ENCODE measurements at regions not wholly inside any gene's neighbourhood (a gene's known extent, or its start where the extent isn't known, plus 50 kb on each side); places are given as distances from the start of the nearest gene placed in this dataset.

DNA sequence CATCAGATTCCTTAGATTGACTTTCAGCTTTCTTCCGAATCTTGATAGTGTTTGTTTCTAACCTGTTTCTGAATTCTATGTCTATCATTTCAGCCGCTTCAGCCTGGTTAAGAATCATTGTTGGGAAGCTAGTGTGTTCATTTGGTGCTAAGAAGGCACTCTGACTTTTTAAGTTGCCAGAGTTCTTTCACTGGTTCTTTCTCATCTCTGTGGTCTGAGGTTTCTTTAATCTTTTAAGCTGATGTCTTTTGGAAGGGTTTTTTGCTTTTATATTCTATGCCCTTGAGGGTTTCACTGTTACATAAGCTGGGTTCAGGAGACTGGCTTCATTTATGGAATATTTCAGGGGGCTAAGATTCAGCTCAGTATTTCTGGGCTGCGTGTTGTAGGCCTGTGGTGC lies 104.5 kb upstream of the PRSS58 start:
- no peaks in the 10 kb centered on the region for H3K36me3 ChIP-seq (ENCODE audit: insufficient read depth, low read length)
- H3K9ac ChIP-seq (ENCODE audit: insufficient read length), result no peak overlapping the region
- H3K4me3 ChIP-seq, result no peak overlapping the region
- no peak overlapping the region for H3K27ac ChIP-seq
- TF ChIP-seq EZH2 (IDR thresholded peaks at IDR 0.05) (no peak), FOXP2 (optimal IDR thresholded peaks at IDR 0.05; ENCODE audit: control extremely low read depth, extremely low read length, insufficient read depth) (no peak), POLR2AphosphoS5 (IDR thresholded peaks at IDR 0.05; ENCODE audit: borderline replicate concordance, low read depth, low read length) (no peak)
- no peaks in the 10 kb centered on the region for H3K9me3 ChIP-seq (ENCODE audit: low read depth, low read length)
- no peak for DNase-seq (ENCODE audit: low read depth, low spot score)

DNA sequence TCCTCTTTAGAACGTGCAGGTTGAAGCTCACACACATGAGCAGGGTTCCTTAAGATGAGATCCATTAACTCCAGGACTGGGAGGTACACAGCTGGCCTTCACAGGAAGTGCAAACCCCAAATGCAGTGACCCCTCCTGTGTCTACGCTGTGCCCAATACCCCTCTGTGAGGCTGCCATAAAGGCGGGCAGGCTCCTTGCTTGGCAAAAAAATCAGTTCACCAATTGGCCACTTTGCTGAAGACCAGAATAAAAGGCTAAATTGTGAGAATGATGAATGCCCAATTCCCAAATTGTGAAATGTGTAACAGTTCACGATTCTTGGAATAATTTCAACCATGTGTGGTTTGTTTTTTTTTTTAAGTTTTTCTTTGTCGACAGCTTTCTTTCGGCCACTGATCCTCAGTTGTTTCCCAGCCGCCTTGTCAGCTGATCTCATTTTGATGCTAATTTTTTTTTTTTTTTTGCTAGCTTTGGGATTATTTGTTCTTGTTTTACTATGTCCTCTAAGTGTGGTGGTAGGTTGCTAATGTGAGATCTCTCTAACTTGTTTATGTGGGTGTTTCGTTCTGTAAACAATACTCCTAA lies 101.9 kb upstream of the PRSS58 start:
- no peaks in the 10 kb centered on the region for H3K36me3 ChIP-seq (ENCODE audit: insufficient read depth, low read length)
- no peak overlapping the region for H3K9ac ChIP-seq (ENCODE audit: insufficient read length)
- TF ChIP-seq EZH2 (IDR thresholded peaks at IDR 0.05) (no peak), POLR2AphosphoS5 (IDR thresholded peaks at IDR 0.05; ENCODE audit: borderline replicate concordance, low read depth, low read length) (no peak), FOXP2 (optimal IDR thresholded peaks at IDR 0.05; ENCODE audit: control extremely low read depth, extremely low read length, insufficient read depth) (no peak)
- H3K4me3 ChIP-seq, result no peak overlapping the region
- no peak overlapping the region for H3K27ac ChIP-seq
- H3K9me3 ChIP-seq (ENCODE audit: low read depth, low read length), result no peaks in the 10 kb centered on the region
- DNase-seq (ENCODE audit: low read depth, low spot score), result no peak

DNA sequence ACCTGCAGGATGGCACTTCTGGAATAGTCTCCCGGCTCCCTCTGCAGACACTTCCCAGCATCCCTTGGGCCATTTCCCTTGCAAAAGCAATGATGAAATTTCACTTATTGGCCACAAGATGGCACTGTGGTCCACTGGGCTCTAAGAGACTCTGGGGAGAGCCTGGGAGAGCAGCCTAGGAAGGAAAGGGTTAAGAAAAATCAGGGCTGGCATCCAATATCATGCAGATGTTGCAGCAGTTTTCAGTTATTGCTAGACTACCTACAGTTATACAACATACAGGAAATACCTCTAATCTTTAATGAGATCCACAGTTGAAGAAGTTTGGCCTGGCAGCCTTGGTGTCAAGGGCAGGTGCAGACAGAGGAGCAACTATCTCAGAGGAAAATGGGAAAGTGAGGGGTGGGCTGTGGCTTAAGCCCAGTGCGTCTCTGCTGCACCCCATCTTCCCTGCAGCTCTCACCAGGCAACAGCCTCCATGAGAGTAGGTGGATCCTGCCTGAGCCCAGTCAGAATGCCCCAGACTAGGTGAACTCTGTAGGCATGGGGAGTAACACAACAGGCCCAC lies 100.2 kb upstream of the PRSS58 start:
- Histone ChIP-seq H3K9ac (ENCODE audit: insufficient read length) (peak overlapping the region; percentile 12), H3K4me3 (peak overlapping the region; percentile 55), H3K36me3 (ENCODE audit: insufficient read depth, low read length) (no peaks in the 10 kb centered on the region), H3K9me3 (ENCODE audit: low read depth, low read length) (no peaks in the 10 kb centered on the region), H3K27ac (no peak overlapping the region)
- TF ChIP-seq POLR2AphosphoS5 (IDR thresholded peaks at IDR 0.05; ENCODE audit: borderline replicate concordance, low read depth, low read length) (no peak), FOXP2 (optimal IDR thresholded peaks at IDR 0.05; ENCODE audit: control extremely low read depth, extremely low read length, insufficient read depth) (no peak), EZH2 (IDR thresholded peaks at IDR 0.05) (no peak)
- DNase-seq (ENCODE audit: low read depth, low spot score), result peak; percentile 68

DNA sequence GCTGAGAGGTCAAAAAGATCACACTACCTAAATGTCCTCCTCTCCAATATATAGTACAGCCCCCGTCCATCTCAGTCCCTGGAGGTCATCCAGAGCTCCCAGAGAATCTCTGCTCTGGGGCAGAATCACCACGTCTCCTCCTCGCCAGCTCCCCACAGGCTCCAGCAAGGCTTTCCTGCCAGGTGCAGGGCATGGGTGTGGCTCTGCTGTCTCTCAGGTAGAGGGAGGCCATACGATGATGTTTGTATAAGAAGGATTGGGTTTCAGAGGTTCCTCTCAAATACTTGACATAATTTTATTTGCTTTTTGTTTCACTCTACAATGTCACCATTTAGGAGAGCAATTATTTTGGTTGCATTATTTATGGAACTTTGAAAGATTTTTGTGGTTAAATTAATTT lies 98.3 kb upstream of the PRSS58 start:
- TF ChIP-seq EZH2 (IDR thresholded peaks at IDR 0.05), result no peak
- TF ChIP-seq FOXP2 (optimal IDR thresholded peaks at IDR 0.05; ENCODE audit: control extremely low read depth, extremely low read length, insufficient read depth), result no peak
- no peak for TF ChIP-seq POLR2AphosphoS5 (IDR thresholded peaks at IDR 0.05; ENCODE audit: borderline replicate concordance, low read depth, low read length)
- Histone ChIP-seq H3K9me3 (ENCODE audit: low read depth, low read length) (no peaks in the 10 kb centered on the region), H3K36me3 (ENCODE audit: insufficient read depth, low read length) (no peaks in the 10 kb centered on the region), H3K4me3 (no peak overlapping the region), H3K27ac (no peak overlapping the region), H3K9ac (ENCODE audit: insufficient read length) (no peak overlapping the region)
- DNase-seq (ENCODE audit: low read depth, low spot score), result no peak

- Histone ChIP-seq H3K4me3 (no peak overlapping the region), H3K27ac (no peak overlapping the region), H3K36me3 (ENCODE audit: insufficient read depth, low read length) (no peaks in the 10 kb centered on the region), H3K9ac (ENCODE audit: insufficient read length) (no peak overlapping the region), H3K9me3 (ENCODE audit: low read depth, low read length) (no peaks in the 10 kb centered on the region)
- DNase-seq (ENCODE audit: low read depth, low spot score), result no peak
- TF ChIP-seq POLR2AphosphoS5 (IDR thresholded peaks at IDR 0.05; ENCODE audit: borderline replicate concordance, low read depth, low read length), result no peak
- no peak for TF ChIP-seq EZH2 (IDR thresholded peaks at IDR 0.05)
- no peak for TF ChIP-seq FOXP2 (optimal IDR thresholded peaks at IDR 0.05; ENCODE audit: control extremely low read depth, extremely low read length, insufficient read depth)
Observed at GRCh38 chr7:142355328-142355727, 97.5 kb upstream of the PRSS58 start.

GRCh38 chr7:142353147-142354060 lies 95.5 kb upstream of the PRSS58 start:
- H3K9me3 ChIP-seq (ENCODE audit: low read depth, low read length), result no peaks in the 10 kb centered on the region
- H3K9ac ChIP-seq (ENCODE audit: insufficient read length), result no peak overlapping the region
- H3K4me3 ChIP-seq, result no peak overlapping the region
- no peaks in the 10 kb centered on the region for H3K36me3 ChIP-seq (ENCODE audit: insufficient read depth, low read length)
- no peak overlapping the region for H3K27ac ChIP-seq
- no peak for TF ChIP-seq POLR2AphosphoS5 (IDR thresholded peaks at IDR 0.05; ENCODE audit: borderline replicate concordance, low read depth, low read length)
- no peak for TF ChIP-seq EZH2 (IDR thresholded peaks at IDR 0.05)
- no peak for DNase-seq (ENCODE audit: low read depth, low spot score)

- DNase-seq (ENCODE audit: low read depth, low spot score), result no peak
- H3K36me3 ChIP-seq (ENCODE audit: insufficient read depth, low read length), result no peaks in the 10 kb centered on the region
- no peaks in the 10 kb centered on the region for H3K9me3 ChIP-seq (ENCODE audit: low read depth, low read length)
Observed at GRCh38 chr7:142352543-142352942, 94.7 kb upstream of the PRSS58 start.

GRCh38 chr7:142351145-142351544 lies 93.3 kb upstream of the PRSS58 start:
- DNase-seq (ENCODE audit: low read depth, low spot score), result no peak
- H3K4me3 ChIP-seq, result no peak overlapping the region
- no peaks in the 10 kb centered on the region for H3K9me3 ChIP-seq (ENCODE audit: low read depth, low read length)
- H3K36me3 ChIP-seq (ENCODE audit: insufficient read depth, low read length), result no peaks in the 10 kb centered on the region
- no peak overlapping the region for H3K9ac ChIP-seq (ENCODE audit: insufficient read length)
- H3K27ac ChIP-seq, result no peak overlapping the region
- no peak for TF ChIP-seq POLR2AphosphoS5 (IDR thresholded peaks at IDR 0.05; ENCODE audit: borderline replicate concordance, low read depth, low read length)
- no peak for TF ChIP-seq EZH2 (IDR thresholded peaks at IDR 0.05)
- TF ChIP-seq FOXP2 (optimal IDR thresholded peaks at IDR 0.05; ENCODE audit: control extremely low read depth, extremely low read length, insufficient read depth), result no peak

More at GRCh38 chr7:142352543-142352942, 94.7 kb upstream of the PRSS58 start:
- TF ChIP-seq FOXP2 (optimal IDR thresholded peaks at IDR 0.05; ENCODE audit: control extremely low read depth, extremely low read length, insufficient read depth) (no peak), POLR2AphosphoS5 (IDR thresholded peaks at IDR 0.05; ENCODE audit: borderline replicate concordance, low read depth, low read length) (no peak), EZH2 (IDR thresholded peaks at IDR 0.05) (no peak)
- Histone ChIP-seq H3K4me3 (no peak overlapping the region), H3K9ac (ENCODE audit: insufficient read length) (no peak overlapping the region), H3K27ac (no peak overlapping the region)

All from SK-N-MC (cell line).